Hematopoietic multipotent progenitor cell treated with erythropoietin and hydrocortisone succinate and interleukin-3 and kit ligand, for 4 days (in vitro differentiated cells): ENCODE measurements at regions not wholly inside any gene's neighbourhood (a gene's known extent, or its start where the extent isn't known, plus 50 kb on each side); places are given as distances from the start of the nearest gene placed in this dataset.

Experiments used
- DNase-seq: peaks from one replicate; pipeline ENCODE4 v3.0.0-alpha.2; 2015

DNA sequence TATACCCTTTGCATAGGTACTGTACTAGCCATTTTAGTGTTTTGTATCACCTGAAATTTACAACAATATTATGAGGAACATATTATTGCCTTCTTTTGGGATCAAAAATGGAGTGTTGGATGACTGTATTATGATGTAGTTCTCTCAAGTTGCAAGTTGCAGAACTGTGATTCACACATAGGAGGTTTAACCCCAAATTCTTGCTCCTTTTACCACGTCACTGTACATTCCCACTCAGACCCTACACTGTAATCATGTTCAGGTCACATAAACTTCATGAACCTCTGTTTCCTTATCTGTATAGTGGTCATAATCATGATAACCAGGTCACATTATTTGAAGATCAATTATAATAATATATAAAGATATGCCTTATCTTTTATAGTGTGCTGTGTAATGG is 925.1 kb upstream of the TENM4 start:
- no peak for DNase-seq

GRCh38 chr11:80365076-80365725 is 924.4 kb upstream of the TENM4 start:
- DNase-seq = no peak

- no peak for DNase-seq
These were observed 921.9 kb upstream of the TENM4 start for GRCh38 chr11:80362563-80363340.

GRCh38 chr11:80355251-80355650 is 914.4 kb upstream of the TENM4 start:
- DNase-seq = no peak

DNA sequence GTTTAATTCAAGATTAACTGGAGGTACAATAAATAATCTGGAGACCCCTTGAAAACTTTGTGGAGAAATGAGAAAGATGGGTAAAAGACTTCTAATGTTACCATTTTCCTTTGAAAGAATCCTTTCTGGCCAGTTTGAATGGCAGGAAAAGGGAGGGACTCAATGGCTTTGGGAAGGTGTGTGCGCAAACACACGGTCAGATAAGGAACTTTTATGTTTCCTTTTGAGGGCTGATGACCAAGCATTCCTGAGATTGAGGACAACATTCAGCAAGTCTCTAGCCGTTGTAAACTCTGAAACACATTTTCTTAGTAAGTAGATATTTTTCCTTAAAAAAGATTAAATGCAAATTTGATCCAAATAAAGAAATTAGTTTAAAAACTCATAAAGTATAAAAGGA is 909.7 kb upstream of the TENM4 start:
- DNase-seq = no peak

- no peak for DNase-seq
These were observed 909.2 kb upstream of the TENM4 start for GRCh38 chr11:80349997-80350396.

- DNase-seq = no peak
These were observed 905.7 kb upstream of the TENM4 start for GRCh38 chr11:80346353-80347059.

- no peak for DNase-seq
These were observed 902.6 kb upstream of the TENM4 start for GRCh38 chr11:80343436-80343835.

DNA sequence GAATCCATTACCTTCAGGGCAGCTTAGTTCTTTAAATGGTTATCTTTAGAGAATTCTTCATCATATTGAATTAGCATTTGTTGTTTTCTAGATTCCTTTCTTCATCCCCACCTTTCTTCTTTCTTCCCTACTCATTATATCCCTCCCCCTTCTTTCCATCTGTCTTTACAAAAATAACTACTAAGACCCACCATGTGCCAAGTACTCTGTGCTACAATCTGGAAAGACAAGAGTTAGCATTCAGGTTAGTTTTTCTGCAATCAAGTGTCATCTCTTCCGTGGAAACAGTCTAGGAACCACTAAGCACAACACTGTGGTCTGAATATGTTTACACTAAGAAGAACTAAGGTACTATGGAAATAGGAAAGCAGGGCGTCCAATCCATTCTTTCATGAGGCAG is 897.4 kb upstream of the TENM4 start:
- DNase-seq = no peak

- no peak for DNase-seq
These were observed 890.9 kb upstream of the TENM4 start for GRCh38 chr11:80331694-80332093.

DNA sequence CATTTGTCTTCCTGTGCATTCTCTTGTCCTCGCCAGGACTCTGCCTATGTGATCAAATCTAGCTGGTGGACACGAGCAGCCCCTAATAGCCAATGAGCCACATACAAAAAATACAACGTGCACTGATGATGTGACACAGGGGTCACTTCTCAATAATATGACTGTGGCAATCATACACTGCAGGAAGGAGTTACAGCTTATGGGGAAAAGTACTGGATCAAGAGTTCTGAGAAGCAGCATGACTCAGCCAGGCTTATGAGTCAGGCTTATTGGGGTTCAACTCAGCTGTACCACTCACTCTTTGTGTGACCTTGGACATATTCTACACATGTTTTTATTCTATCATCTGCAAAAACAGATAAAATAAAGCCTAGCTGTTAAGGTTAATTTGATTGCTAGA is 889.4 kb upstream of the TENM4 start:
- no peak for DNase-seq

DNA sequence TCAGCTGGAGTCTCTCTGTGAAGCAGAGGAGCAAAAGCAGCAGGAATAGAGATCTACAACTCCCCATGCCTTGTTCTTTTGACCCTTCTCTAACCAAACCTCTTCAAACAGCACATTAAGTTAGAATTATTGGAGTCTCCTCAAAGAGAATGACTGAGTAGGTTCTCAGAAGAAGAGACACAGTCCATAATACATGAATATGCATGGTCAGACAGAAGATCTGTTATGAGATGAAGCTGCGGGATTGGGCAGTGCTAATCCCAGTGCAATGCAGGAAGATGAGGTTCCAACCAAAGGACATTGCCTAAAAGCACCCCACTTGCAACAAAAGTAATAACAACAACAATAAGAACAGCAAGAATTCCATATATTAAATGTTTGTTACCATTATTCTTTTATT is 887.9 kb upstream of the TENM4 start:
- DNase-seq = no peak

GRCh38 chr11:80327956-80328614 is 887.3 kb upstream of the TENM4 start:
- DNase-seq = no peak

DNA sequence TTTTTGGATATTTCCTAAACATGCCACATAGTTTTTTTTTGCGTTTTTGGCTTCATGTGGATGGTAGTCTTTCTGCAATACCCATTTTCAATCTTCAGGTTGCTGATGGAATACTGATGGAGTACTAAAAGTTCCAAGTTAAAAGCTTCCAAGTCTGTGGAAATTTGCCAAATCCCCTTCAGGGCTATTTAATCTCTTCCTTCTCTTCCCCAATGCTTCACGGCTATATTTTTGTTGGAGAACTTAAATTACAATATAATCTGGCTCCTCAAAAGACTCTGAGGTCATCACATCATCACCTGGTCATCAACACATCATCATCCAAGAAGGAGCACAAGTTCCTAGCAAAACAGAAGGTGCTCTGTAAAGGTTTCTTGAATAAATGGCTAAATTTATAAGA is 881.0 kb upstream of the TENM4 start:
- no peak for DNase-seq

DNA sequence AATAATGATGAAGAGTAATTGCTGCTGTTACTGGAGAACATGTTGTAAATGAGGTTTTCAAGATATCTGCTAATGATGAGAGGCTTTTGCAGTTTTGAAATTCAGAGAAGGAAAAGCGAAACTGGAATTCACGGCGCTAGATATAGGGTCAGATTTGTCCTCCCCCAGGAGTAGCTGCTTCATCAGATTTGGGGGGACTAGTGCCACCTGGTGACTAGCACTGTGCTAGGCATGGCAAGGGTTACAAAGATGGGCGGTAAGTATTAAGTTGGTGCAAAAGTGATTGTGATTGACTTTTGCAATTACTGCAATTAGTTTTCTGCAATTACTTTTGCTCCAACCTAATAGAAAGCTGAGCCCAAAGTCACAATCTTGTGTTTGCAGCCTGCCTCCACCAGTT is 879.9 kb upstream of the TENM4 start:
- peak; percentile 2 for DNase-seq

DNA sequence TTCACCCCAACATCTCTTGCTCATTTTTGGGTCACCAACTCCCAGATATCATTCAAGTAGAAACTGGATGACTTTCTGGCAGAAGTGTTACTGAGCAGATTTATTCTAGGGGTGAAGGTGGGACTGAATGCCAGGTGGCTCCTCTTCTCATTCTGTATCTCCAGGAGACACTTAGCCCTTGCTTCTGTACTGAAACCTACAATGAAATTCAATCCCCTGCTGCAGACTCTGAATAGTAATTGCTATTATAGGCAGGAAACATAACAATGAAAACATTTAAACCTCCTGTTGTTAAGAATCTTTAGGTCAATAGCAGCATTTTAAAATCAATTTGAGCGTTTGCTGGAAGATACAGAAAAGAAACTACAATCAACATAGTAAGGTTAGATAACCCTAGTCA is 879.4 kb upstream of the TENM4 start:
- no peak for DNase-seq

DNA sequence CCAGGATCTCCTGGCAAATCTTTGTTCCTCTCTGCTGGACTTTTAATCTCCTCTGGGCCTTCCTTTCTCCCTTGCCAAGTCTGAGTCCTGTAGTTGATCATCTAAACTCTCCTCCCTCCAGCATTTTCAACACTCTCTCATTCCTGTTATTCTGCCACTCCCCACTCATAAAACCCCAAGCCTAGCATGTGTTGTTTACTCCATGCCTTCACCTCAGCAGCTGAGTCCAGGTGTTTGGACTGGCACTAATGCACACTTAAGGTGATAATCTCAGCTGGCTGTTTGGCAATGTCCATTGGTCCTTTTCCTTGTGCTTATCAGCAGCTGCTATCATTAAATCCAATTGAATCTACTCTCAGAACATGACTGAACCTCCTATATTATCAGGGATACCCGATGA is 876.8 kb upstream of the TENM4 start:
- DNase-seq = no peak

- DNase-seq = no peak
These were observed 874.4 kb upstream of the TENM4 start for GRCh38 chr11:80315200-80315599.

DNA sequence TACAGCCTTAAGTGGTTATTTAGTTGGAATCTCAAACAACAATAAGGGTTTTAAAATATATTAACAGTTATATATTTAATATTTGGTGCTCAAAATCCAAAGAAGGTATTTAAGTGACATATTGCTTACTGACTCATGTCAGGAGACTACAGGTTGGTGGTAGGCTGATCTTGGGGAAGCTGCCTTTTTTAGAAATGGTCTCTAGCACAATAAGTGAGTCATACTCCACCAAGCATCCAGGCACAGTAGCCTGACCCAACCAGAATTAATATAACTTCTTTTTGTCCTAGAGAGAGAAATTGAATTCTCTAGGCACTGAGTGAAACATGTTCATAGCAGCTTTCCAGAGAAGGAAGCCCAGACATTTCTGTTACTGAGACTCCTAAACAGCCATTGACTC is 868.5 kb upstream of the TENM4 start:
- DNase-seq = no peak

DNA sequence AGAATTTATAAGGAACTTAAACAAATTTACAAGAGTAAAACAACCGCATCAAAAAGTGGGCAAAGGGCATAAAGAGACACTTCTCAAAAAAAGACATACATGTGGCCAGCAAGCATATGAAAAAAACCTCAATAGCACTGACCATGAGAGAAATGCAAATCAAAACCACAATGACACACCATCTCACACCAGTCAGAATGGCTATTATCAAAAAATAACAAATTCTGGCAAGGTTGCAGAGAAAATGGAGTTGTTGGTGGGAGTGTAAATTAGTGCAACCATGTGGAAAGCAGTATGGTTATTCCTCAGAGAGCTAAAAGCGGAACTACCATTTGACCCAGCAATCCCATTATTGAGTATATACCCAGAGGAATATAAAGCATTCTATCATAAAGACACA is 866.8 kb upstream of the TENM4 start:
- DNase-seq = no peak

- DNase-seq = no peak
These were observed 857.2 kb upstream of the TENM4 start for GRCh38 chr11:80297858-80298632.

DNA sequence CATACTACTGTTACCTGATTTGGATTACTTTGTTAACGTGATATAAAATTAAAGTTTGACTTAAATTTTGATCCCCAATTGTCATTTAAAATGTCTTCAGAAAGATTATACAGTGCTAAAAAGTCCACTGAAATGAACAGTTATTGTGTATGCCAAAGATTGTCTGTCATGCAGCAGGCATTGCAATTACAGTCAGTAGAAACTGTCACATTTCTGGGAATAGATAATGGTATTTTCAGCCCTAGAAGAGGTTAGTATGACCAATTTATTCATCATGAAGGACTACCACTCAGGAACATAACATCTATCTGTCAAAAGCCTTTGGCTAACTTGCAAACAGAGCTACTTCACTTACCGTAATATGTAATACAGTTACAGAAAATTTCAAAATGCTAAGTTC is 852.5 kb upstream of the TENM4 start:
- no peak for DNase-seq
